Fibroblast of skin of abdomen (primary cell): ENCODE measurements at regions not wholly inside any gene's neighbourhood (a gene's known extent, or its start where the extent isn't known, plus 50 kb on each side); places are given as distances from the start of the nearest gene placed in this dataset.

Experiments
- DNase-seq: peaks from one replicate; pipeline ENCODE4 v3.0.0-alpha.2; 2013

DNA sequence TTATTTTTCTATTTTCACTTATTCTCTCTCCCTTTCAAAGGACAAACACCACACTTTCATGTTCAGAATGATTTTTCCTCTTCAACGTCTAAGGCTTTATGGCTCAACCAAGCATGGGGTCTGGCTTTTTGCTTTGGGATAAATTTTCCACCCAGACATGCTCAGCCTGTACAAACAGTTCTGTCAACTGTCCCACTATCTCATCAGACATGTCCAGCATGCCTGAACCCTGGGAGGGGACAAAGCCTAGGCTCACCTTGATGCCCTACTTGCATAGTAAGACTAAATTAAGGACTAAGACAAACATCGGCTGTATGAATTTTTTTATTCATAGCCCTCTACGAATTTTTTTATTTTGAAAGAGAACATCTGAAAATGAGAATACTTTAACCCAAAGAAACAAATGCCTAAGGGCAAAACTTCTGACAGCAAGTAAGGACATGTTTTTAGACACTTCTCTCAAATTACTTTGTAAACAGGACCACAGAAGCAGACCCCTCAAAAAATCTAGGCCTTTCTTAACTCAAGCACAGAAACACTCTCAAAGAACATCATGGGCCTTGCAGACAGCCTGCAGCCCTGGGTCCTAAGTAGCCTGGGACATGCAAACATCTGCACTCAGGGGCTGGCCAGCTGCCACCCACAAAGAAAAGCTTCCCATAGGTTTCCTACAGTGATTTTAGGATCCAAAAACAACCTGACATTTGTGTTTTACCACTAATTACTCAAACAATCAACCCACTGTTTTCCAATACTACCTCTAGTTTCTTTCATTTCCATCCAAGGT, 72.3 kb upstream of the PALMD start:
- DNase-seq, result no peak

DNA sequence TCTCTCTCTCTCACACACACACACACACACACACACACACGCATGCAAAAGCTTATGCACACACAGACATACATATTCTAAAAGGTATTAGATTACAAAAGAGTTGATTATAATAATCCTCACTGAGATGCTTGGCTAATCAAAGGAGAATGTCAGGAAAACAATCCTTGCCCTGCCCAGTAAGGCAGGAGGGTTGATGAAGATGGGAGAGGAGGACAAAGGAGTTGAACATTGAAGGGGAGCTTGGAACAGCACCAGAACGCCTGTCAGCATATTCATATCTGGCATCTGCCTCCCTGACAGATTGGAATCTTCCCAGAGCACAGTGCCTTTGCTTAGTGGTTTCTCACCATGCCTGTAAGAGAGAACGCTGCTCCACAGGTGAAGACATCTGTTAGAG, 68.6 kb upstream of the PALMD start:
- no peak for DNase-seq

DNA sequence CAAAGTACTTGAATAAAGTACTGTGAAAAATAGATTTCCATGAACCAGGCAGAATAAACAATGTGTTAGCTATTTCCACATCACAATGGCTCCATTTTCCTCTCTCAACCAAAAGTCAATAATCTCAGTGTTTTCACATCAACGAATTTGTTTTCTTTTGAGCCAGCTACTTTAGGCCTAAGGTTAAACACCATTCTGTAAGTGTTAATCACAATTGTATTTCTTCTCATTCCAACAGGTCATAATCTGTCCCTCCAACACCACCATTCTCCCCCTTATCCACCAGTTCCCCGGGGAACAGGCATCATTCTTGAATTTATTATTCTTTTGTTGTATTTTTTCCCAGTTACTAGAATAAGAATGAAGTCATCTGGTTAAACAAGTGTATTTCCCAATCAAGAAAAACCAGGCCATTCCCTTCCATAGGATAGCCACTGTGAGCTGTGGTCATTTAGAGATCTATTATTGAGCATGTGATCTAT, 66.2 kb upstream of the PALMD start:
- DNase-seq, result no peak

DNA sequence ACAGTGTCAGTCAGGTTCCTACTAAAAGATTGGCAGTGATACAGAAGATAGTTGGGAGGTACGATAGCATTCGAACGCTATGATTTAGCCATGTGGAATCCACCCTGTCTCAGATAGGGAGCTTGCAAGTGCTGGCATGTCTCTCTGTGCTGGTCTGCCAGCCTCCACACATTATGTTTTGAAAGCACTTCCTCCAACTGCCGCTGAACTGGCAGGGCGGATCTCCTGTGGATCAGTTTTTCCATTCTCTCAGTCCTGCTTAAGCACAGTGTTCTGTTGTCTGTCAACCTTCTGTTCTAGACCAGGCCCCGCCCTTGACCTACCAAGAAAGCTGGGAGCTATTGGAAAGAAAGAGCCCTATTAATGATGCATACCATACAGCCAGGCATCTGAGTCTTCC, 65.5 kb upstream of the PALMD start:
- DNase-seq, result no peak

DNA sequence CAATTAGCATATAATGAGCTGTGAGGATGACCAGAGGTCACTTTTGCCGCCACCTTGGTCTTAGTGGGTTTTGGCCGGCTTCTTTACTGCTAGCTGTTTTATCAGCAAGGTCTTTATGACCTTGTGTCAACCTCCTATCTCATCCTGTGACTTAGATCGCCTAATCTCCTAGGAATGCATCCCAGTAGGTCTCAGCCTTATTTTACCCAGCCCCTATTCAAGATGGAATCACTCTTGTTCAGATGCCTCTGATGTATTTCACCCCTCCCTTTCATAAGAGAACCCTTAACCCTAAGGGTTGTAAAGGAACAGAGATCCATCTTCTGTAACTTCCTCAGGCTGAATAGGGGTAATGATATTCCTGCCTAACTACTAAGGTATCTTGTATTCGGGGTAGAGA, 58.9 kb upstream of the PALMD start:
- DNase-seq, result no peak

DNA sequence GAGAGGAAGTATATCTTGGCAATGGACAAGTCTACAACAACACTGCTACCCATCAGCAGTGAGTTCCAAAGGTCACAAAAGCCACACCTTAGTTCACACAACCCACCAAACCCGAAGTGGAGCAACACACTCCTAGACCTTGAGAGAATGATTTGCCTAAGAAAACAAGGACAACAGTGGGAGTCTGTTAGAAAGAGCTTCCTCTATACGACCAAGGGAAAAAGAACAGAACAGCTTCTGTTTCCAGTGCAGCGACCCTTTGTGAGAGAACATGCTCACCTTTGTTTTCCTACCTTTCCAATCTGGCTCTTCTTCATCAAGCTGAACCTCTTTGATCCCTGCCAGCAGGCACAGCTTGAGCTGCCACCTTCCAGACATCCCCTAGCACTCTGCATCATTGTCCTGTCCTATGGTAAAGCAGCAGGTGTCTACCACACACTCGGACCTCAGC, 56.7 kb upstream of the PALMD start:
- DNase-seq, result no peak

DNA sequence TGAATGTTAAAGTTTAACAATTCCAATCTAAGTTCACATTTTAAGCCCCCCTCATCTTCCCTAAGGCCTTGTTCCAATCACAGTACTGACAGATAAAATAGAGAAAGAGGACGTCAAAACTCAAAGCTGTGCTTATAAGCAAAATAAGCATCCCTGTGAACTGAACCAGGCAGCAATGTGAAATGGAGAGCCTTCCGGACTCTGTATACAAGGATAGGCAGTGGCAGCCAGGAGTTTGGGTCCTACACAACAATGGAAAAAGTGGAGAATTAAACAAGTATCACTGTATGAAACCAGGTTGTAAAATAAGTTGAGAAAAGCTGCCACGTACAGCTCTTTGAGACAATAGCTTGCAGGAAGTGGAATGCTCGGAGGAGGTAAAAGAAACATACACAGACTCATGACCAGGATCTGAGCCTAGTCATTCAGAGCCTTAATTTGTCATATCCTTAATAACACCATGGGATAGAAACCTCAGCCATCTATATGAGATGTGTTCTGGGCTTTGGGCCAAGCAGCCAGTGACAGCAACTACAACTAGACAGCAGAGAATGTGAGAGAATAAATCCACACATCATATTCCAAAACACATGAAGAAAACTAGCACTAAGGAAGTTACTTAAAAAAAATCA, 55.2 kb upstream of the PALMD start:
- peak; percentile 96 for DNase-seq

DNA sequence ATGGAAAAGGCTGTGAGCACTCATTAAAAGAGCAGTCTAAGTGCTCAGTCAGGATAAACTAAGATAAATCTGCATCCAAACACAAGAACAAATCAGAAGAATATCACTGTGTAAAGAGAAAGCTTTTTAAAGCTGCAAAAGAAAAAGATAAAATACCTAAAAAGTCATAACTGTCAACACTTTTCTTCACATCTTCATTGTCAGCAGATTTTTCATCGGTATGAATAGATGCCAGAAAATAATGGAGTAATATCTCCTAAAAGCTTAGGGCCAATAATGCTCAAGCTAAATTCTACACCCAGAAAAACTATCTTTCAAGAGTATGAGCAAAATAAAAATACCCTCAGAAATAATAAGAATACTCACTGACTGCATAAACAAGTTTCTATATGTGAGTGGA, 54.0 kb upstream of the PALMD start:
- DNase-seq, result no peak

DNA sequence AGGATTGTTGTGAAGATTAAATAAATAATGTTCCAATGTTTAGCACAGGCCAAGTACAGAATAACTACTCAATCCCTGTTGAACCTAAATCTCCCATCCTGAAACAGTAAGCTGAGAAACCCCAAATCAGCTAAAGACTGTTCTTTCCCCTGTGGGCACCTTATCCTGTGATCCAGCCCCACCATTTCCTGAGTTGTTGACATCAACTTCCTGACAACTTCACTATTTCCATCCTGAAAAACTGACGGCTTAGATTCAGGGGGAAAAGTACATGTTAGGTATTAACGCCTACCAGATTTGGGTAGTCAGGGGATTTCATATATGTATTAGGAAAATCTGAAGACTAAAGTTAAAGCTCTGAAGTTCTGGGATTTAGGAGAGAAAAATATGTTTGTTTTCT, 51.7 kb upstream of the PALMD start:
- DNase-seq, result no peak

DNA sequence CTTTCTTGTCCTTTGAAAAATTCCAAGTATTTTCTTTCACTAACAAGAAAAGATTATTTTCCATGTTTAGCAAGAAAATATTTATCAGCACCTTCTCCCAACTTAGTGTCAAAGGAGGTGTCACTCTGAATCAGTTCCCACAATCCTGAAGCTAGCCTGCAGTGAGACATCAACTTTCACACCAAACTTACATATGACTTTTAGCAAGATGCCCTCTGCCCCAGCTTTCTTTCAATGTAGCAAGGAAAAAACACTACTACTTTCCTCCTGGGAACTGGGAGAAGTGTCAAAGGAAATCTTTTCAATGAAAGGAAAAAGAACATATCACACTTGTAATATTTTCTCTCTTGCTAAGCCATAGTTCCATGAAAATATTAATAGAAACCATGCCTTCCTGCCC, 50.9 kb upstream of the PALMD start:
- no peak for DNase-seq

DNA sequence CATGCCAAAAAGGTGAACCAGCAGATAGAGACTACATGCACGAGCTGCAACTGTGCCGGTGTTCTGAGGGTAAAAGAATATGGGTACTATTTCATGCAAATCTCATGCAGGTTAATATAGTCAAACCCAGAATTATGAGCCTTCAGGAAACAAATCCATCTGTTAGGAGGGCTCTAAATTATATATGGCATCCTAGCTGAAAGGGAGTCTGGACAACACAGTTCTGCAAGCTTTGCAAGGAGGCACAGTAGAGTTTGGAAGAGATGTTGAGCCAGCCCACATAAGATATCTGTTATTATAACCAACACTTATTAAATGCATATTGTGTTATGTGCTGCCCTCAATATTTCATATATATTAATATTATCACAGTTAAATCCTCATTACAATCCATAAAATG, 50.5 kb upstream of the PALMD start:
- no peak for DNase-seq
